GM23338 (cell line): ENCODE measurements at regions not wholly inside any gene's neighbourhood (a gene's known extent, or its start where the extent isn't known, plus 50 kb on each side); places are given as distances from the start of the nearest gene placed in this dataset.

Source experiments
- JUNB ChIP-seq: IDR thresholded peaks from one replicate; pipeline ENCODE4 v1.6.1; 2016; ENCODE audit warnings: antibody characterized with exemption; ENCODE audit not compliant: unreplicated experiment
- POLR2AphosphoS5 ChIP-seq: IDR thresholded peaks from 2 replicates; pipeline ENCODE4 v1.6.1; 2016; ENCODE audit warnings: antibody characterized with exemption, low read depth
- TF ChIP-seq, protein P1 (sequence below), 2 experiments: fragments of 200-600 bp in 1 of 2; sonication (generic) in 1 of 2; conservative IDR thresholded peaks; 2 replicates each; pipeline versions ENCODE4 v1.5.1 to v1.6.1; 2016 to 2017; ENCODE audit warnings: antibody characterized with exemption in 2 of 2, low read depth in 2 of 2, mild to moderate bottlenecking in 2 of 2, moderate library complexity in 1 of 2

DNA sequence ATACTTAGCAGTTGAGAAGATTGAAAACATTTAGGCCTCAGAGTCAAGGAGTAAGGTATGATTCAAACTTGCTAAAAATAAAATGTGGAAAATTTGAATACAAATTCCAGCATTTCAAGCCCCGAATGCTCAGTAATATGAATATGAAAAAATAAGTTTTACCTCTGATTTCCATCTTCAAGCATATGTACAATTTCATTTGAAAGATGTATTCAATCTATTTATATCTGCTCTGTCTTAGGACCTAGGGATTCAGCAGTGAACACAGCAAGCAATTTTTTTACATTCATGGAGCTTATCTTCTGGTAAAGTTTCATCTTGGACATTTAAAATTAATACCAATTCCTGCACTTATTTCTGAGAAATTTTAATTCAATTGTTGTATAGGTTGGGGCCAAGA is 262.7 kb upstream of the FOXQ1 start:
- TF ChIP-seq, protein P1, sequence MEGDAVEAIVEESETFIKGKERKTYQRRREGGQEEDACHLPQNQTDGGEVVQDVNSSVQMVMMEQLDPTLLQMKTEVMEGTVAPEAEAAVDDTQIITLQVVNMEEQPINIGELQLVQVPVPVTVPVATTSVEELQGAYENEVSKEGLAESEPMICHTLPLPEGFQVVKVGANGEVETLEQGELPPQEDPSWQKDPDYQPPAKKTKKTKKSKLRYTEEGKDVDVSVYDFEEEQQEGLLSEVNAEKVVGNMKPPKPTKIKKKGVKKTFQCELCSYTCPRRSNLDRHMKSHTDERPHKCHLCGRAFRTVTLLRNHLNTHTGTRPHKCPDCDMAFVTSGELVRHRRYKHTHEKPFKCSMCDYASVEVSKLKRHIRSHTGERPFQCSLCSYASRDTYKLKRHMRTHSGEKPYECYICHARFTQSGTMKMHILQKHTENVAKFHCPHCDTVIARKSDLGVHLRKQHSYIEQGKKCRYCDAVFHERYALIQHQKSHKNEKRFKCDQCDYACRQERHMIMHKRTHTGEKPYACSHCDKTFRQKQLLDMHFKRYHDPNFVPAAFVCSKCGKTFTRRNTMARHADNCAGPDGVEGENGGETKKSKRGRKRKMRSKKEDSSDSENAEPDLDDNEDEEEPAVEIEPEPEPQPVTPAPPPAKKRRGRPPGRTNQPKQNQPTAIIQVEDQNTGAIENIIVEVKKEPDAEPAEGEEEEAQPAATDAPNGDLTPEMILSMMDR (conservative IDR thresholded peaks at IDR 0.05; ENCODE audit: low read depth in 2 of 2): no peak
- no peak for TF ChIP-seq JUNB
- no peak for TF ChIP-seq POLR2AphosphoS5
